Coronary artery (tissue), 2 donors: ENCODE measurements at regions not wholly inside any gene's neighbourhood (a gene's known extent, or its start where the extent isn't known, plus 50 kb on each side); places are given as distances from the start of the nearest gene placed in this dataset.

Experiments
- DNase-seq: peaks from one replicate; pipeline ENCODE4 v3.0.0-alpha.2; 2017; ENCODE audit warnings: low spot score
- H3K27ac ChIP-seq, 2 donors: fragments of 200-600 bp; sonication (generic); one replicate each; pipeline ENCODE4 v1.5.1; 2016 to 2019
- H3K4me3 ChIP-seq: fragments of 200-600 bp; sonication (generic); 2 replicates; pipeline ENCODE4 v1.5.1; 2016; ENCODE audit warnings: mild to moderate bottlenecking, moderate library complexity
- TF ChIP-seq, protein P1 (sequence below): fragments of 200-600 bp; sonication (generic); IDR thresholded peaks from one replicate; pipeline ENCODE4 v1.5.1; 2019; ENCODE audit warnings: antibody characterized with exemption

- Histone ChIP-seq H3K27ac (no peak overlapping the region), H3K4me3 (no peak overlapping the region)
- DNase-seq = no peak
- TF ChIP-seq, protein P1, sequence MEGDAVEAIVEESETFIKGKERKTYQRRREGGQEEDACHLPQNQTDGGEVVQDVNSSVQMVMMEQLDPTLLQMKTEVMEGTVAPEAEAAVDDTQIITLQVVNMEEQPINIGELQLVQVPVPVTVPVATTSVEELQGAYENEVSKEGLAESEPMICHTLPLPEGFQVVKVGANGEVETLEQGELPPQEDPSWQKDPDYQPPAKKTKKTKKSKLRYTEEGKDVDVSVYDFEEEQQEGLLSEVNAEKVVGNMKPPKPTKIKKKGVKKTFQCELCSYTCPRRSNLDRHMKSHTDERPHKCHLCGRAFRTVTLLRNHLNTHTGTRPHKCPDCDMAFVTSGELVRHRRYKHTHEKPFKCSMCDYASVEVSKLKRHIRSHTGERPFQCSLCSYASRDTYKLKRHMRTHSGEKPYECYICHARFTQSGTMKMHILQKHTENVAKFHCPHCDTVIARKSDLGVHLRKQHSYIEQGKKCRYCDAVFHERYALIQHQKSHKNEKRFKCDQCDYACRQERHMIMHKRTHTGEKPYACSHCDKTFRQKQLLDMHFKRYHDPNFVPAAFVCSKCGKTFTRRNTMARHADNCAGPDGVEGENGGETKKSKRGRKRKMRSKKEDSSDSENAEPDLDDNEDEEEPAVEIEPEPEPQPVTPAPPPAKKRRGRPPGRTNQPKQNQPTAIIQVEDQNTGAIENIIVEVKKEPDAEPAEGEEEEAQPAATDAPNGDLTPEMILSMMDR = no peak
Measured at GRCh38 chr9:18394847-18395351, 79.1 kb upstream of the ADAMTSL1 start.

GRCh38 chr9:18396102-18396728 is 77.7 kb upstream of the ADAMTSL1 start:
- Histone ChIP-seq H3K4me3 (no peak overlapping the region), H3K27ac (no peak overlapping the region)
- no peak for DNase-seq
- TF ChIP-seq, protein P1 = no peak

DNA sequence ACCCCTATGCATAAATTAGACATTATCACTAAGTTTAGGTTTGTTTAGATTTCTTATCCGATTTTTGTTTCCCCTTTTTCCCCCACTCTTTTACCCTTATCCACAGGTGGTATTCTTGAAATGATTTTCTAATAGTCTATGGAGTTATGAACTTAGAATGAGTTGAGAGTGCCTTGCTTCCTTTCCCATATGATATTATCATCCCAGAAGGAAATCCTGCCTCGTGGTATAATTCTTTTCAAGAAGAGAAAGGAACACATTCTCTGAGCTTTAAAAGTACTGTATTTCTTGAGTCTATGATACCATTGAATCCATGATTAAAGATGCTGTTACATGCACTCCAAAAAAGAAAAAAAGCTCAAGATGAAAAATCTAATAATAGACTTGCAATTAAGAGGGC is 76.9 kb upstream of the ADAMTSL1 start:
- TF ChIP-seq, protein P1 = no peak
- H3K27ac ChIP-seq = no peak overlapping the region
- H3K4me3 ChIP-seq = no peak overlapping the region
- no peak for DNase-seq

GRCh38 chr9:18398038-18398437 is 75.9 kb upstream of the ADAMTSL1 start:
- DNase-seq = no peak
- no peak overlapping the region for H3K27ac ChIP-seq
- no peak overlapping the region for H3K4me3 ChIP-seq
- TF ChIP-seq, protein P1 = no peak

GRCh38 chr9:18404434-18405029 is 69.4 kb upstream of the ADAMTSL1 start:
- no peak for DNase-seq
- TF ChIP-seq, protein P1 = no peak
- no peak overlapping the region for H3K4me3 ChIP-seq

DNA sequence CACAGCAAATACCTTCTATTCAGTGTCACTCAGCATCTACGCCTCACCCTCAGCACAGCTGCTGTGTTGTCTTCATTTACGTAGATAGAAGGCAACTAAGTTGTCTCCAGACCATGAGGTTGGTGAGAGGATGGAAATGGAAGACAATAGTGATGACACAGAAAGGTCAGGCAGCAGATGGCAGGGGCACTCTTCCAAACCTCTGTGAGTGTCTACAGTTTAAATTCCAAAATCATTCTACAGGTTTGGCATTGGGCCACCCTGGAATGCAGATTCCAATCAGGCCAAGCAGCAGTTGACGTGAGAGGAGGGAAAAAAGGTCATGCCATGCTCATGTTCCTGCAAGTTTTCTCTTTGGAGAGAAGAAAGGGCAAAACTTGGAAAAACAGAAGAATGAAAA is 68.7 kb upstream of the ADAMTSL1 start:
- no peak for DNase-seq

More at GRCh38 chr9:18404434-18405029, 69.4 kb upstream of the ADAMTSL1 start:
- H3K27ac ChIP-seq = no peak overlapping the region

More for the DNA sequence above, 68.7 kb upstream of the ADAMTSL1 start:
- H3K27ac ChIP-seq = no peak overlapping the region
- TF ChIP-seq, protein P1 = no peak
- H3K4me3 ChIP-seq = no peak overlapping the region
